GM12892 (cell line): ENCODE measurements at regions not wholly inside any gene's neighbourhood (a gene's known extent, or its start where the extent isn't known, plus 50 kb on each side); places are given as distances from the start of the nearest gene placed in this dataset.

Source experiments
- POLR2A ChIP-seq: IDR thresholded peaks from 2 replicates; pipeline ENCODE4 v1.6.1; 2011; ENCODE audit warnings: low read depth, low read length, control low read depth
- POLR2AphosphoS5 ChIP-seq: IDR thresholded peaks from 2 replicates; pipeline ENCODE4 v1.6.1; 2011; ENCODE audit warnings: low read depth, low read length, control low read depth

- TF ChIP-seq POLR2A (no peak), POLR2AphosphoS5 (no peak)
Observed at GRCh38 chr10:131703541-131703940, 197.3 kb upstream of the PPP2R2D start.
